ENCODE measurements at regions not wholly inside any gene's neighbourhood (a gene's known extent, or its start where the extent isn't known, plus 50 kb on each side); places are given as distances from the start of the nearest gene placed in this dataset.

DNA sequence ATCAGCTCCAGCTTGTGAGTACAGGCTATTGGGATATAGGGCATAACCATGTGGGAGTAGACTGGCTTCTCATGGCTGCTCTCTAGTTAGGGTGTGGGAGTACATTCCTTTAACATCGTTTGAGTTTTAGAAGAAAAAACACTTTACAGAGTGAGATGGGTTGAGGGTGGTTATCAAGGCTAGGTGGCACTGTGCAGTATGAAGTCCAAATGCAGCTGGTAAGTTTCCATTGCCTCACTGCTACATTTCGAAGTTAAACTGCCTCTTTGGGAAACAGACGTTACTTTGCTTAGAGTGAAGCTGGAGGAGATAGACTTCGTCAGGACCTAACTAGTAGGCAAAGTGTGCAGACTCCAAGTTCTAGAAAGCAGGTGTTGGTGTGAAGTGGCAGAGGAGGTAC, 192.4 kb downstream of the SQOR start:
- DNase-seq (no peak), ATAC-seq (no peak)
- H3K27me3 ChIP-seq (ENCODE audit: low read depth), result no peaks in the 10 kb centered on the region
- H3K36me3 ChIP-seq, result no peaks in the 10 kb centered on the region
- H3K27ac ChIP-seq, result no peak overlapping the region
- intact Hi-C loops (cut with DNase I), result no loop called here
- no peaks in the 10 kb centered on the region for H3K9me3 ChIP-seq
- TF ChIP-seq CTCF (IDR thresholded peaks at IDR 0.05), result no peak
- no peaks in the 10 kb centered on the region for H3K4me1 ChIP-seq
- H3K4me3 ChIP-seq, result no peak overlapping the region

GRCh38 chr15:45827766-45828165, 192.9 kb downstream of the SQOR start:
- TF ChIP-seq CTCF (IDR thresholded peaks at IDR 0.05), result no peak
- no peak overlapping the region for H3K27ac ChIP-seq
- no peaks in the 10 kb centered on the region for H3K4me1 ChIP-seq
- ATAC-seq (no peak), DNase-seq (no peak)
- no peaks in the 10 kb centered on the region for H3K9me3 ChIP-seq
- no peak overlapping the region for H3K4me3 ChIP-seq
- H3K36me3 ChIP-seq, result no peaks in the 10 kb centered on the region
- intact Hi-C loops (cut with DNase I), result no loop called here
- H3K27me3 ChIP-seq (ENCODE audit: low read depth), result no peaks in the 10 kb centered on the region

DNA sequence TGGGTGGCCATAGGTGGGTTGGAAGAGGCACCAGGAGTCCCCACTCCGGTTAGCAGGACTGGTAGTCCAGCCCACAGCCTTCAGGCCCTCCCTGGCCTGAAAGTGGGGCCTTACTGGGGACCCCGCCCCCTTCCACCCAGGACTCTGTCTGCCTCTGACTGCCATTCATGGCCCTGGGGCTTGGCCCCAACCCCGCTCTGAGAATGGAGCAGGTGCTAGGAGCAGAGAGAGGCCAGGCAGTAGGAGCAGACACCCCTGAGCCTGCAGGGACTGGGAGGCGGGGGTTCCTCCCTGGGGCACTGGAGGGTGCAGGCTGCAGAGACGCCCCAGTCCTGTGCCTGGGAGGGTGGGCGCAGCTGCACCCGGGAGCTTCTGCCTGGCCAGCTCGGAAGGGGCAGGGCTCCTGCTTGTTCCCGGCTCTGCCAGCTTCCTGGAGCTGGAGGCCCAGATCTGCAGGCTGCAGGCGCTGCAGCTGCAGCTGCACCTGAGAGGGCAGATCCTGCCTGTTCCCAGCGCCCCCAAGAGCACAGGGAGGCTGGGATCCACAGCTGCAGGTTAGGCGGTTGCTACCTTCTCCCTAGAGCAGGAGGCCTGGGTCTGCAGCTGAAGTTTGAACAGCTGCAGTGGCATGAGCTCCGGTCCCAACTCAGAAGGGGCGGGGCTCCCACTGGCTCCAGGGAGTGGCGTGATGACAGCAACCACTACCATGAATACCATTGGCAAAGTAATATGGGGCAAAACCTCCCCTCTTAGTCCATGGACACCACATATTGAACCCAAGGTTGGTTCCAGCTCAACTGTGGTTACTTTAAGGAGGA, 194.7 kb downstream of the SQOR start:
- H3K4me1 ChIP-seq, result no peaks in the 10 kb centered on the region
- ATAC-seq (peak in 1 of 2 donors; percentile 23), DNase-seq (no peak)
- H3K9me3 ChIP-seq, result no peaks in the 10 kb centered on the region
- no peak for TF ChIP-seq CTCF (IDR thresholded peaks at IDR 0.05)
- intact Hi-C loops (cut with DNase I), result no loop called here
- no peak overlapping the region for H3K4me3 ChIP-seq
- no peaks in the 10 kb centered on the region for H3K36me3 ChIP-seq
- H3K27ac ChIP-seq, result no peak overlapping the region
- no peaks in the 10 kb centered on the region for H3K27me3 ChIP-seq (ENCODE audit: low read depth)

DNA sequence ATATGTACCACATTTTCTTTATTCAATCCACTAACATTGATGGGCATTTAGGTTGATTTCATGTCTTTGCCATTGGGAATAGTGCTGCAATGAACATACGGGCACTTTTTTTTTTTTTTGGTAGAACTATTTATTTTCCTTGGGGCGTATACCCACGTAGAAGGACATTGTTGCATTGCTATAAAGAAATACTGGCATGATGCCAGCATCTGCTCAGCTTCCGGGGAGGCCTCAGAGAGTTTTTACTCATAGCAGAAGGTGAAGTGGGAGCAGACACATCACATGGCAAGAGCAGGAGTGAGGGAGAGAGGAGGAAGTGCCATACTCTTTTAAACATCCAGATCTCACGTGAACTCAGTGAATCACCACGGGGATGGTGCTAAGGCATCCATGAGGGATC, 197.0 kb downstream of the SQOR start:
- no peak for DNase-seq
- Histone ChIP-seq H3K9me3 (no peaks in the 10 kb centered on the region), H3K4me3 (no peak overlapping the region), H3K27ac (no peak overlapping the region), H3K36me3 (no peaks in the 10 kb centered on the region), H3K27me3 (ENCODE audit: low read depth) (no peaks in the 10 kb centered on the region), H3K4me1 (no peaks in the 10 kb centered on the region)
- intact Hi-C loops (cut with DNase I), result no loop called here
- ATAC-seq, result no peak
- no peak for TF ChIP-seq CTCF (IDR thresholded peaks at IDR 0.05)

DNA sequence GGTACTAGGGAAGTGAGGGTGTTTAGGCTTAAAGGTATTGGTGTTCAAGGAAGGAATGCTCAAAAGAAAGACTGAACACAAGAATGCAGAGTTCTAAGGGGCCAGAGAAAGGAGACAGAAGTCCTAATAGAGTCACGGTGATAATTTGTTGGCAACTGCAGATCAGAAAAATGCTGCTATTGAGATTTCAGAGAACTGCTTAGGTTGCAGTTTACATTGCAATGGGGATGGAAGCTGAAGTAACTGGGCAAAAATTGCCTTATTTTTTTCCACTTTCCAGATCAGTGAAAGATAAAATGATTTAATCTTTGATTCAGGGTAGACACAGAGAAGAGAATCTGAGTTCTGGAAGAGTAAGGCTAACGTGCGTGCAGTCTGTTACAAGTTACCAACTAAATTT, 199.8 kb downstream of the SQOR start:
- Histone ChIP-seq H3K27me3 (ENCODE audit: low read depth) (no peaks in the 10 kb centered on the region), H3K4me1 (no peaks in the 10 kb centered on the region), H3K4me3 (no peak overlapping the region), H3K36me3 (no peaks in the 10 kb centered on the region), H3K27ac (no peak overlapping the region), H3K9me3 (no peaks in the 10 kb centered on the region)
- intact Hi-C loops (cut with DNase I), result no loop called here
- TF ChIP-seq CTCF (IDR thresholded peaks at IDR 0.05), result no peak
- ATAC-seq (no peak), DNase-seq (no peak)

Data from lower lobe of right lung (tissue), 2 donors.